ENCODE measurements at regions not wholly inside any gene's neighbourhood (a gene's known extent, or its start where the extent isn't known, plus 50 kb on each side); places are given as distances from the start of the nearest gene placed in this dataset.

DNA sequence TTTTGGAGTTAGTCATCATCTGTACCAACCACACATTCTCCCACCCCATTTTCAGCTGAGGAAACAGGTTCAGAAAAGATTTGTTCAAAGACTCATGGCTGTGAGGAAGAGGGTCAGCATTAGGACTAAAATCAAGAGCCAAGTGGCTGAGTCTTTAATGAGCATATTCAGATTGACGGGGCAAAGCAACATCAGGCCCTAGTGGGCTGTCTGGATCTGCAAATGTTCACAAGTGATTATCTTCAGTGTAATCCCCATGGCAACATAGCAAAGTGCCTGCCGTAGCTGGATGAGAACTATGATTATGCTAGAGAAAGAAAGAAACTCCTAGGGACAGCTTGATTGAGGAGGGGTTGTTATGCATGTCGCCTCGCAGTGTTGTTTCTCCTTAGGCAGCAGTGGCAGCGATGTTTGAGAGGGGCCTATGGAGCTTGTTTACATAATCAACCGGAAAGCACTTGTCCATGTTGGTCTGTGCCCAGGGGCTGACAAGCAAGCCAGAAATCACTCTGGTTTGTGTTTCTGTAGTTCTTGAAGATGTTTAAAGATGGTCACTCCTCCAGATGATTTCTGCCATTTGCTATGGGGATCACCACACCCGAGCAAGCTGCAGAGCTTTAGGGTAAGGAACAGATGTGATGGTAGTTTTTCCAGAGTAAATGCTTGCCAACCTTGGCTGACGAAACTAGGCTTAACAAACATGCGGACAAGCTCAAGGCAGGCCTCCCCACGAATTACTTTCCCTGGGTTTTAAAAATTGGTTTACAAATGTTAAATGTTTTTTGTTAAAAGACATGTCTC lies 124.3 kb upstream of the MLIP start:
- TF ChIP-seq RAD21 (IDR thresholded peaks at IDR 0.05) (no peak), RXRA (IDR thresholded peaks at IDR 0.05) (no peak), HNF4G (IDR thresholded peaks at IDR 0.05) (no peak), SP1 (IDR thresholded peaks at IDR 0.05) (no peak), JUND (IDR thresholded peaks at IDR 0.05) (no peak), YY1 (IDR thresholded peaks at IDR 0.05) (no peak), FOXA2 (IDR thresholded peaks at IDR 0.05) (no peak), HNF4A (conservative IDR thresholded peaks at IDR 0.05) (no peak), TAF1 (conservative IDR thresholded peaks at IDR 0.05) (no peak), NR2F2 (IDR thresholded peaks at IDR 0.05) (no peak), FOXA1 (IDR thresholded peaks at IDR 0.05) (no peak), EGR1 (IDR thresholded peaks at IDR 0.05; ENCODE audit: low read depth in 2 of 2) (no peak)
- TF ChIP-seq, protein P1, sequence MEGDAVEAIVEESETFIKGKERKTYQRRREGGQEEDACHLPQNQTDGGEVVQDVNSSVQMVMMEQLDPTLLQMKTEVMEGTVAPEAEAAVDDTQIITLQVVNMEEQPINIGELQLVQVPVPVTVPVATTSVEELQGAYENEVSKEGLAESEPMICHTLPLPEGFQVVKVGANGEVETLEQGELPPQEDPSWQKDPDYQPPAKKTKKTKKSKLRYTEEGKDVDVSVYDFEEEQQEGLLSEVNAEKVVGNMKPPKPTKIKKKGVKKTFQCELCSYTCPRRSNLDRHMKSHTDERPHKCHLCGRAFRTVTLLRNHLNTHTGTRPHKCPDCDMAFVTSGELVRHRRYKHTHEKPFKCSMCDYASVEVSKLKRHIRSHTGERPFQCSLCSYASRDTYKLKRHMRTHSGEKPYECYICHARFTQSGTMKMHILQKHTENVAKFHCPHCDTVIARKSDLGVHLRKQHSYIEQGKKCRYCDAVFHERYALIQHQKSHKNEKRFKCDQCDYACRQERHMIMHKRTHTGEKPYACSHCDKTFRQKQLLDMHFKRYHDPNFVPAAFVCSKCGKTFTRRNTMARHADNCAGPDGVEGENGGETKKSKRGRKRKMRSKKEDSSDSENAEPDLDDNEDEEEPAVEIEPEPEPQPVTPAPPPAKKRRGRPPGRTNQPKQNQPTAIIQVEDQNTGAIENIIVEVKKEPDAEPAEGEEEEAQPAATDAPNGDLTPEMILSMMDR (IDR thresholded peaks at IDR 0.05; ENCODE audit: low read depth, low read length, missing input control): no peak
- TF ChIP-seq, protein P2, sequence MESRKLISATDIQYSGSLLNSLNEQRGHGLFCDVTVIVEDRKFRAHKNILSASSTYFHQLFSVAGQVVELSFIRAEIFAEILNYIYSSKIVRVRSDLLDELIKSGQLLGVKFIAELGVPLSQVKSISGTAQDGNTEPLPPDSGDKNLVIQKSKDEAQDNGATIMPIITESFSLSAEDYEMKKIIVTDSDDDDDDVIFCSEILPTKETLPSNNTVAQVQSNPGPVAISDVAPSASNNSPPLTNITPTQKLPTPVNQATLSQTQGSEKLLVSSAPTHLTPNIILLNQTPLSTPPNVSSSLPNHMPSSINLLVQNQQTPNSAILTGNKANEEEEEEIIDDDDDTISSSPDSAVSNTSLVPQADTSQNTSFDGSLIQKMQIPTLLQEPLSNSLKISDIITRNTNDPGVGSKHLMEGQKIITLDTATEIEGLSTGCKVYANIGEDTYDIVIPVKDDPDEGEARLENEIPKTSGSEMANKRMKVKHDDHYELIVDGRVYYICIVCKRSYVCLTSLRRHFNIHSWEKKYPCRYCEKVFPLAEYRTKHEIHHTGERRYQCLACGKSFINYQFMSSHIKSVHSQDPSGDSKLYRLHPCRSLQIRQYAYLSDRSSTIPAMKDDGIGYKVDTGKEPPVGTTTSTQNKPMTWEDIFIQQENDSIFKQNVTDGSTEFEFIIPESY (IDR thresholded peaks at IDR 0.05): no peak
- TF ChIP-seq, protein P3, sequence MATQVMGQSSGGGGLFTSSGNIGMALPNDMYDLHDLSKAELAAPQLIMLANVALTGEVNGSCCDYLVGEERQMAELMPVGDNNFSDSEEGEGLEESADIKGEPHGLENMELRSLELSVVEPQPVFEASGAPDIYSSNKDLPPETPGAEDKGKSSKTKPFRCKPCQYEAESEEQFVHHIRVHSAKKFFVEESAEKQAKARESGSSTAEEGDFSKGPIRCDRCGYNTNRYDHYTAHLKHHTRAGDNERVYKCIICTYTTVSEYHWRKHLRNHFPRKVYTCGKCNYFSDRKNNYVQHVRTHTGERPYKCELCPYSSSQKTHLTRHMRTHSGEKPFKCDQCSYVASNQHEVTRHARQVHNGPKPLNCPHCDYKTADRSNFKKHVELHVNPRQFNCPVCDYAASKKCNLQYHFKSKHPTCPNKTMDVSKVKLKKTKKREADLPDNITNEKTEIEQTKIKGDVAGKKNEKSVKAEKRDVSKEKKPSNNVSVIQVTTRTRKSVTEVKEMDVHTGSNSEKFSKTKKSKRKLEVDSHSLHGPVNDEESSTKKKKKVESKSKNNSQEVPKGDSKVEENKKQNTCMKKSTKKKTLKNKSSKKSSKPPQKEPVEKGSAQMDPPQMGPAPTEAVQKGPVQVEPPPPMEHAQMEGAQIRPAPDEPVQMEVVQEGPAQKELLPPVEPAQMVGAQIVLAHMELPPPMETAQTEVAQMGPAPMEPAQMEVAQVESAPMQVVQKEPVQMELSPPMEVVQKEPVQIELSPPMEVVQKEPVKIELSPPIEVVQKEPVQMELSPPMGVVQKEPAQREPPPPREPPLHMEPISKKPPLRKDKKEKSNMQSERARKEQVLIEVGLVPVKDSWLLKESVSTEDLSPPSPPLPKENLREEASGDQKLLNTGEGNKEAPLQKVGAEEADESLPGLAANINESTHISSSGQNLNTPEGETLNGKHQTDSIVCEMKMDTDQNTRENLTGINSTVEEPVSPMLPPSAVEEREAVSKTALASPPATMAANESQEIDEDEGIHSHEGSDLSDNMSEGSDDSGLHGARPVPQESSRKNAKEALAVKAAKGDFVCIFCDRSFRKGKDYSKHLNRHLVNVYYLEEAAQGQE (IDR thresholded peaks at IDR 0.05): no peak
- TF ChIP-seq, protein P4, sequence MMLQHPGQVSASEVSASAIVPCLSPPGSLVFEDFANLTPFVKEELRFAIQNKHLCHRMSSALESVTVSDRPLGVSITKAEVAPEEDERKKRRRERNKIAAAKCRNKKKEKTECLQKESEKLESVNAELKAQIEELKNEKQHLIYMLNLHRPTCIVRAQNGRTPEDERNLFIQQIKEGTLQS (IDR thresholded peaks at IDR 0.05): no peak
- TF ChIP-seq, protein P5, sequence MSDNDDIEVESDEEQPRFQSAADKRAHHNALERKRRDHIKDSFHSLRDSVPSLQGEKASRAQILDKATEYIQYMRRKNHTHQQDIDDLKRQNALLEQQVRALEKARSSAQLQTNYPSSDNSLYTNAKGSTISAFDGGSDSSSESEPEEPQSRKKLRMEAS (IDR thresholded peaks at IDR 0.05): no peak

More for the DNA sequence above, 124.3 kb upstream of the MLIP start:
- no peak overlapping the region for H3K9ac ChIP-seq (ENCODE audit: low read depth in 1 of 2, low read length in 2 of 2)
- WGBS: 57% methylated on average over 10 of the region's 10 CpGs
- peaks cover 0 to 8% (median 7%) of the 10 kb centered on the region in 4 donors for H3K4me1 ChIP-seq (ENCODE audit: control insufficient read depth in 4 of 4, insufficient read depth in 4 of 4, low read length in 3 of 4)
- DNase-seq (ENCODE audit: low spot score): no peak
- H3K4me3 ChIP-seq (ENCODE audit: low read depth in 1 of 3, low read length in 3 of 3): no peak overlapping the region
- no peak overlapping the region for H3K27ac ChIP-seq (ENCODE audit: low read depth in 1 of 2, low read length in 2 of 2)
- H3K36me3 ChIP-seq (ENCODE audit: control insufficient read depth in 4 of 4, insufficient read depth in 3 of 4, low read depth in 1 of 4, low read length in 3 of 4): no peaks in the 10 kb centered on the region
- no peaks in the 10 kb centered on the region for H3K9me3 ChIP-seq (ENCODE audit: control insufficient read depth in 4 of 4, low read length in 3 of 4)
- no peaks in the 10 kb centered on the region for H3K27me3 ChIP-seq (ENCODE audit: control insufficient read depth in 4 of 4, insufficient read depth in 4 of 4, low read length in 3 of 4)
